CD4-positive, alpha-beta memory T cell (primary cell): ENCODE measurements at regions not wholly inside any gene's neighbourhood (a gene's known extent, or its start where the extent isn't known, plus 50 kb on each side); places are given as distances from the start of the nearest gene placed in this dataset.

Experiments
- CTCF ChIA-PET: fragments of 350-600 bp; sonication (Branson Sonifier 250); formaldehyde crosslinking; loops from one replicate; lab custom pipeline; 2021; ENCODE audit warnings: inconsistent platforms; ENCODE audit not compliant: partially characterized antibody; lab: Charles Lee
- POLR2A ChIA-PET: fragments of 350-600 bp; sonication (Branson Sonifier 250); formaldehyde crosslinking; loops from one replicate; lab custom pipeline; 2021; ENCODE audit not compliant: partially characterized antibody; lab: Charles Lee
- DNase-seq, 5 donors: peaks; one replicate each; pipeline versions ENCODE4 v3.0.0 to v3.0.0-alpha.2; 2020 to 2022; ENCODE audit warnings: mixed read lengths in 1 of 5
- H3K27ac ChIP-seq: one replicate; pipeline ENCODE4 v1.7.0; 2013; ENCODE audit warnings: low read depth, low read length
- H3K27me3 ChIP-seq: 2 replicates; pipeline ENCODE4 v1.7.0; 2013; ENCODE audit warnings: mild to moderate bottlenecking, low read length, moderate library complexity; ENCODE audit not compliant: insufficient read depth
- H3K36me3 ChIP-seq: 2 replicates; pipeline ENCODE4 v1.7.0; 2013; ENCODE audit warnings: mild to moderate bottlenecking, low read length, moderate library complexity; ENCODE audit not compliant: insufficient read depth
- H3K4me1 ChIP-seq: 2 replicates; pipeline ENCODE4 v1.7.0; 2013; ENCODE audit warnings: mild to moderate bottlenecking, low read length, moderate library complexity; ENCODE audit not compliant: insufficient read depth
- H3K4me3 ChIP-seq, 2 donors: one replicate each; pipeline ENCODE4 v1.7.0; 2013; ENCODE audit warnings: low read length in 2 of 2, mild to moderate bottlenecking in 1 of 2
- H3K9me3 ChIP-seq, 2 donors: one replicate each; pipeline ENCODE4 v1.7.0; 2013; ENCODE audit warnings: low read length in 2 of 2, control low read depth in 1 of 2; ENCODE audit not compliant: control insufficient read depth in 1 of 2
- H3K27ac Mint-ChIP-seq, 7 donors: one replicate each; pipeline ENCODE4 v1.8.0; 2020 to 2021; ENCODE audit warnings: mixed read lengths in 7 of 7, mild to moderate bottlenecking in 6 of 7, inconsistent platforms in 3 of 7, moderate library complexity in 3 of 7
- H3K27me3 Mint-ChIP-seq, 2 donors: one replicate each; pipeline ENCODE4 v1.8.0; 2020 to 2021; ENCODE audit warnings: mixed read lengths in 2 of 2
- H3K36me3 Mint-ChIP-seq, 2 donors: one replicate each; pipeline ENCODE4 v1.8.0; 2020 to 2021; ENCODE audit warnings: mixed read lengths in 2 of 2, inconsistent platforms in 1 of 2, mild to moderate bottlenecking in 1 of 2
- H3K4me1 Mint-ChIP-seq, 4 donors: one replicate each; pipeline ENCODE4 v1.8.0; 2020 to 2021; ENCODE audit warnings: mixed read lengths in 4 of 4, mild to moderate bottlenecking in 1 of 4
- H3K4me3 Mint-ChIP-seq, 8 donors: one replicate each; pipeline ENCODE4 v1.8.0; 2020 to 2021; ENCODE audit warnings: mixed read lengths in 8 of 8, mild to moderate bottlenecking in 7 of 8, moderate library complexity in 6 of 8, inconsistent platforms in 3 of 8
- H3K9me3 Mint-ChIP-seq, 8 donors: one replicate each; pipeline ENCODE4 v1.8.0; 2020 to 2021; ENCODE audit warnings: mixed read lengths in 8 of 8, mild to moderate bottlenecking in 5 of 8, inconsistent platforms in 3 of 8, moderate library complexity in 1 of 8
- intact Hi-C: fragments of 100-400 bp; cut with micrococcal nuclease; formaldehyde crosslinking; loops from one replicate; pipeline ENCODE4 v1.15.1; 2023

DNA sequence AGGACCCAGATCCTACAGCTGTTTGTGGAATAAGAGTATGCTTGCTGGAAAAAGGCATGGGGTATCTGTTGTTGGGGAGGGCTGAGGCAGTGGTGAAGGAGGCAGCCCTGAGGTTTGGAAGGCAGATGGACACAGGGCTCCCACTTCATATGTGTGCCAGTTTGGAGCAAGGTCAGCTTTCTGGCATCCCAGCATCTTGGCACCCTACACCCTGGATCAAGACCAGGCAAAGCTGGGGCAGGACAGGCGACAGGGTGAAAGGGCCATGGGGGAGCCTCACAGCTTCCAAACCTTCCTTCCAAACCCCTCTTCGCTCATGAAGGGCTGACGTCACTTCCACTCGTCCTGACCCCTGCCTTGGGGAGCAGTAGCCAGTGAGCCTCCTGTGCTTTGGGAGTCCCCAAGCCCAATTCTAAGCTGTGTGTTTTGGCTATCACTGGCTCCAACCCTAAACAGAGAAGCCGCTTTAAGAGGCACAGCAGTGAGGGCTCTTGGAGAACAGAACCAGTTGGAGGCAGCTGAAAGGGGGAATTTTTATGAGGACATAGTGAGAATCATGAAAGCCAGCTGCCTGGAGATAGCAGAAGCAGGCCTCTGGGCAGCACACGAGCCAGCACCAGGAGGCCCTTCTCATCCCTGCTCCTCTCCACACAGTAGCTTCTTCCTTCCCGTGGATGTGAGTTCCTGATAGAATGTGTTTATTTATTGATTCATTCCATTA lies 448.6 kb upstream of the CDH4 start:
- H3K9me3 Mint-ChIP-seq = peaks cover 0 to 22% (median 10%) of the 10 kb centered on the region in 8 donors
- intact Hi-C loops = no loop called here
- POLR2A ChIA-PET = no interaction called here

GRCh38 chr20:60804240-60804917 lies 447.7 kb upstream of the CDH4 start:
- peaks cover 0 to 17% (median 9%) of the 10 kb centered on the region in 8 donors for H3K9me3 Mint-ChIP-seq
- intact Hi-C loops = no loop called here
- no peaks in the 10 kb centered on the region for H3K36me3 Mint-ChIP-seq
- ChIA-PET POLR2A (no interaction called here), CTCF (no interaction called here)
- no peak overlapping the region for H3K27ac Mint-ChIP-seq
- no peak for DNase-seq
- Histone ChIP-seq H3K27ac (no peak overlapping the region), H3K36me3 (no peaks in the 10 kb centered on the region), H3K9me3 (no peaks in the 10 kb centered on the region), H3K4me3 (no peak overlapping the region), H3K27me3 (no peaks in the 10 kb centered on the region), H3K4me1 (no peaks in the 10 kb centered on the region)
- no peaks in the 10 kb centered on the region for H3K4me1 Mint-ChIP-seq
- no peak overlapping the region for H3K4me3 Mint-ChIP-seq
- H3K27me3 Mint-ChIP-seq = peaks cover 1 to 6% of the 10 kb centered on the region in 2 donors

More for the DNA sequence above, 448.6 kb upstream of the CDH4 start:
- no peak for DNase-seq
- H3K27ac Mint-ChIP-seq = no peak overlapping the region
- H3K4me1 ChIP-seq = no peaks in the 10 kb centered on the region
- CTCF ChIA-PET = no interaction called here
- H3K4me3 ChIP-seq = no peak overlapping the region
- H3K27me3 ChIP-seq = no peaks in the 10 kb centered on the region
- H3K36me3 Mint-ChIP-seq = no peaks in the 10 kb centered on the region
- peaks cover 1 to 6% of the 10 kb centered on the region in 2 donors for H3K27me3 Mint-ChIP-seq
- no peak overlapping the region for H3K4me3 Mint-ChIP-seq
- H3K27ac ChIP-seq = no peak overlapping the region
- no peaks in the 10 kb centered on the region for H3K4me1 Mint-ChIP-seq
- no peaks in the 10 kb centered on the region for H3K36me3 ChIP-seq
- H3K9me3 ChIP-seq = no peaks in the 10 kb centered on the region

DNA sequence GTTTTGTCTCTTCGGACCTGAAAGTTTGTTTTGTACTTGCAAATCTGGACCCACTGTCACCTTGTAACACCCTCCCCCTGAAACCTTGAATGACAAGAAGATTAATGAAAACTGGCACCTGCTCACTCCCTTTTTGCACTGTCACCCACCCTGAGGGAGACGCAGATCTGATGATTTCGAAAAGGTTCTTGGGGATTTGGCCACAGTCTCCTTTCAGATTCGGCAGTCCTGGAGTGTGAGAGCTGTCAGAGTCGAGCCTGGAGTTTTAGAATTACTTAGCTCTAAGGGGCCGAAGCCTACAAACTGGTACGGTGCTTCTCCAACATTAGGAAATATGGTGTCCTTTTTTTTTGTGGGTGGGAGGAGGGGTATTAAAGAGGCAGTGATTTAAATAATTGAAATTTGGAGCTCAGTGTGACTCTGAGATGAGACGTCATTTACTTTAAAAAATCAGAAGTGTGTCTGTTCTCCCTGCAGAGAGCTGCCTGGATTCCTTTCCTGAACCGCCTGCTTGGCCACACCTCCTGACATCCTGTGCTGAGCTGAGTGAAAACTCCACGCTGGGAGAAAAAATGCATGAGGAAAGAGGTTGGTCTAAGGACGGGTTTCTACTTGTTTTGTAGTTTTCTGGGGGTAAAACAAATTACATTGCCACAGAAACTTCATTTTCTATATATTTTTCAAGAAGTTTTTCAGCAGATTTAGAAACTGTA lies 447.0 kb upstream of the CDH4 start:
- Histone ChIP-seq H3K27me3 (no peaks in the 10 kb centered on the region), H3K4me1 (no peaks in the 10 kb centered on the region), H3K4me3 (no peak overlapping the region), H3K36me3 (no peaks in the 10 kb centered on the region), H3K27ac (no peak overlapping the region), H3K9me3 (no peaks in the 10 kb centered on the region)
- Mint-ChIP-seq H3K4me1 (no peaks in the 10 kb centered on the region), H3K27me3 (peaks cover 1 to 6% of the 10 kb centered on the region in 2 donors), H3K27ac (no peak overlapping the region), H3K36me3 (no peaks in the 10 kb centered on the region), H3K4me3 (peak overlapping the region in 1 of 8 donors; percentile 18), H3K9me3 (peaks cover 0 to 14% (median 8%) of the 10 kb centered on the region in 8 donors)
- no peak for DNase-seq
- intact Hi-C loops = no loop called here
- ChIA-PET POLR2A (no interaction called here), CTCF (no interaction called here)

DNA sequence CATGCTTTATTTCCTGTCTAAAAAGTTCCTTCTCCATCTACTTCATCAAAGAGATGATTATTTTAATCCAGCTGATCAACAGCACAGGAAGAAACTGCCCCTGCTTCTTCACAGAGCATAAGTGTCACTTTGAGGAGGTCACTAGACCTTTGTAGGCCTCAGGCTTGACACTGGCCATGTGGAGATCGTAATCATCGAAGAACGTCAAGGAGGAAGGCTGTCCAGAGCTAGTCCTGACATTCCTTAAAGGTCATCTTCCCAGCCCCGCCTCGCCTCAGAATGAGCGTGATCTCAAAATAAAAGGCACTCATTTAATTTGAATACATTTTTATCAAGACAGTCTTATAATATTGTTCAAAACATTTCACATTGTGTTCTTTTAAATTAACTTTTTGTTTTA lies 445.7 kb upstream of the CDH4 start:
- no peak overlapping the region for H3K4me3 ChIP-seq
- intact Hi-C loops = no loop called here
- no peak for DNase-seq
- H3K27me3 ChIP-seq = no peaks in the 10 kb centered on the region
- Mint-ChIP-seq H3K27ac (no peak overlapping the region), H3K36me3 (no peaks in the 10 kb centered on the region), H3K27me3 (peaks cover 1 to 6% of the 10 kb centered on the region in 2 donors), H3K4me3 (no peak overlapping the region), H3K4me1 (no peaks in the 10 kb centered on the region), H3K9me3 (peaks cover 0 to 12% (median 4%) of the 10 kb centered on the region in 8 donors)
- H3K27ac ChIP-seq = no peak overlapping the region
- no peaks in the 10 kb centered on the region for H3K36me3 ChIP-seq
- H3K4me1 ChIP-seq = no peaks in the 10 kb centered on the region
- ChIA-PET POLR2A (no interaction called here), CTCF (interaction anchor here (1.4 kb wide), 1 partner anchor 749 kb away, joined by 3 read pairs; no protein-coding TSS in a partner anchor)
- H3K9me3 ChIP-seq = no peaks in the 10 kb centered on the region

- POLR2A ChIA-PET = no interaction called here
- no peaks in the 10 kb centered on the region for H3K9me3 ChIP-seq
- Mint-ChIP-seq H3K27ac (no peak overlapping the region), H3K36me3 (no peaks in the 10 kb centered on the region), H3K27me3 (peaks cover 1 to 6% of the 10 kb centered on the region in 2 donors), H3K9me3 (peaks cover 0 to 14% (median 3%) of the 10 kb centered on the region in 8 donors), H3K4me1 (no peaks in the 10 kb centered on the region), H3K4me3 (no peak overlapping the region)
- CTCF ChIA-PET = interaction anchor here (1.4 kb wide), 1 partner anchor 750 kb away, joined by 3 read pairs; no protein-coding TSS in a partner anchor
- no peak for DNase-seq
- H3K27me3 ChIP-seq = no peaks in the 10 kb centered on the region
- no peaks in the 10 kb centered on the region for H3K36me3 ChIP-seq
- no peaks in the 10 kb centered on the region for H3K4me1 ChIP-seq
- no peak overlapping the region for H3K4me3 ChIP-seq
- no peak overlapping the region for H3K27ac ChIP-seq
- intact Hi-C loops = no loop called here
Observed at GRCh38 chr20:60806824-60807223, 445.2 kb upstream of the CDH4 start.

GRCh38 chr20:60808003-60808672 lies 443.9 kb upstream of the CDH4 start:
- H3K4me1 ChIP-seq = no peaks in the 10 kb centered on the region
- intact Hi-C loops = no loop called here
- CTCF ChIA-PET = no interaction called here
- H3K27ac ChIP-seq = no peak overlapping the region
- Mint-ChIP-seq H3K4me1 (no peaks in the 10 kb centered on the region), H3K27me3 (peaks cover 1 to 3% of the 10 kb centered on the region in 2 donors), H3K27ac (no peak overlapping the region), H3K9me3 (peaks cover 0 to 14% (median 1%) of the 10 kb centered on the region in 8 donors), H3K4me3 (no peak overlapping the region), H3K36me3 (no peaks in the 10 kb centered on the region)
- H3K27me3 ChIP-seq = no peaks in the 10 kb centered on the region
- no peaks in the 10 kb centered on the region for H3K36me3 ChIP-seq
- POLR2A ChIA-PET = no interaction called here
- H3K9me3 ChIP-seq = no peaks in the 10 kb centered on the region
- H3K4me3 ChIP-seq = no peak overlapping the region
- DNase-seq = no peak

DNA sequence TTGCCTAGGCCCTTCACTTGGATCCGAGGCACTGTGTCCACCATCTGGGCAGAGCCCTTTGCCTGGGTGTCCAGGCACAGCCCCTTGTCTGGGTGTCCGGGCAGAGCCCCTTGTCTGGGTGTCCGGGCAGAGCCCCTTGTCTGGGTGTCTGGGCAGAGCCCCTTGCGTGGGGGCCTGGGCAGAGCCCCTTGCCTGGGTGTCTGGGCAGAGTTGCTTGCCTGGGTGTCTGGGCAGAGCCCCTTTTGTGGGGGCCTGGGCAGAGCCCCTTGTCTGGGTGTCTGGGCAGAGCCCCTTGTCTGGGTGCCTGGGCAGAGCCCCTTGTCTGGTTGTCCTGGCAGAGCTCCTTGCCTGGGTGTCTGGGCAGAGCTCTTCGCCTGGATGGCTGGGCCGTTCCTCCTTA lies 443.4 kb upstream of the CDH4 start:
- no peaks in the 10 kb centered on the region for H3K36me3 Mint-ChIP-seq
- no peak overlapping the region for H3K4me3 Mint-ChIP-seq
- H3K4me1 Mint-ChIP-seq = no peaks in the 10 kb centered on the region
- ChIA-PET CTCF (no interaction called here), POLR2A (no interaction called here)
- no peaks in the 10 kb centered on the region for H3K9me3 ChIP-seq
- no peak overlapping the region for H3K27ac Mint-ChIP-seq
- no peaks in the 10 kb centered on the region for H3K4me1 ChIP-seq
- peaks cover 1 to 3% of the 10 kb centered on the region in 2 donors for H3K27me3 Mint-ChIP-seq
- DNase-seq = no peak
- no peaks in the 10 kb centered on the region for H3K36me3 ChIP-seq
- H3K27me3 ChIP-seq = no peaks in the 10 kb centered on the region
- H3K27ac ChIP-seq = no peak overlapping the region
- H3K4me3 ChIP-seq = no peak overlapping the region
- H3K9me3 Mint-ChIP-seq = peaks cover 0 to 14% (median 1%) of the 10 kb centered on the region in 8 donors
- intact Hi-C loops = no loop called here
